HG02938 (cell line): ENCODE measurements at regions not wholly inside any gene's neighbourhood (a gene's known extent, or its start where the extent isn't known, plus 50 kb on each side); places are given as distances from the start of the nearest gene placed in this dataset.

Experiments used
- ATAC-seq: cut with Tn5 transposase; IDR thresholded peaks from one replicate; pipeline ENCODE4 v1.9.1; 2021; ENCODE audit warnings: mild to moderate bottlenecking, moderate library complexity; ENCODE audit not compliant: unreplicated experiment

DNA sequence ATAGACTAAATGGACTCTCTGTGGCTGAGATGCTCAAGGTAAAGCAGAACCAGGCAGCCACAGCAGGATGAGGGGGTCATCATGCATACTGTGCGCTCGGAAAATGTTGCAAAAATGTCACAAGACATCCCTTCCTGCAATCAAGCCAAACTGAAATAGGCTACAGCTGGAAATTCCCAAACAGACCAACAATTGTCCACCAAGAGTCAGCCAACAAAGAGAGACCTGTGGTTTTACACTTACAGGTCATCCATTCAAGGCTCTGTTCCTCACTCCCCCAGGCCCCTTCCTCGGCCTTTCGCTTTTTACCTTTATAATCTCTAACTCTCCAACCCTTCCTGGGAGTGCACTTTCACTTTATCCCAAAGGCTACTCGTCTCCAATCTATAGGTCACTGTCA lies 1066.9 kb downstream of the TSN start:
- no peak for ATAC-seq

DNA sequence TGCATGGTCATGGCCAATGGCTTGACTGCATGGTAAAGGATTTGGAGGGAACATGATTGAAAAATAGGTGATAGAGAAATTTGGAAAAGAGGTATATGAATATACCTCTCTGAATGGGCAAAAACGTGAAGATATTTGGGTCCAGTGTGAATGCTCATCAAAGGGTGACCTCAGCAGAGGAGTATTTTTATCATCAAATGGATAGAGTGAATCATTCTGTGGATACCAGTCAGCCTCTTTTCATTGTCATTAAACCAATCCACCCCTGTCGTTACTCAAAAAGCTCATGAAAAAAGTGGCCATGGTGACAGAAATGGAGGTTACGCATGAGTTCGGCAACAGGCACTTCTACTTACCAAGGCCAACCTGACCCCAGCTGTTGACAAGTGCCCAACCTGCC lies 1074.7 kb downstream of the TSN start:
- no peak for ATAC-seq

DNA sequence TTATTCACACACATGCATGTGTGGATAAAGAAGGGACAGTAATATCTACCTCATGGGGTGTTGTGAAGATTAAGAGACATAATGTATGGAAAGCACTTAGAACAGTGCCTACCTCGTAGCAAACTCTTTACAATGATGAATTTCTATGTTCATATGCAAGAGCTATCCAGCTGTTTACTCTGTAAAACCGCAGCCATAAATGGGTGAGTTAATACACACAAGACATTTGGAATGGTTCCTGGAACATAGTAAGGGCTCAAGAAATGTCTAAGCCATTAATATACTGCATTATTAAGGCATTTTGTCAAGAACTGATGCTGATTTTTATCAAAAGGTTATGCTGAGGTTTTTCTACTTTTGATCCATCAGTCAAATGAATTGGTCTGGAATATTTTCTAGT lies 1076.2 kb downstream of the TSN start:
- ATAC-seq, result no peak

DNA sequence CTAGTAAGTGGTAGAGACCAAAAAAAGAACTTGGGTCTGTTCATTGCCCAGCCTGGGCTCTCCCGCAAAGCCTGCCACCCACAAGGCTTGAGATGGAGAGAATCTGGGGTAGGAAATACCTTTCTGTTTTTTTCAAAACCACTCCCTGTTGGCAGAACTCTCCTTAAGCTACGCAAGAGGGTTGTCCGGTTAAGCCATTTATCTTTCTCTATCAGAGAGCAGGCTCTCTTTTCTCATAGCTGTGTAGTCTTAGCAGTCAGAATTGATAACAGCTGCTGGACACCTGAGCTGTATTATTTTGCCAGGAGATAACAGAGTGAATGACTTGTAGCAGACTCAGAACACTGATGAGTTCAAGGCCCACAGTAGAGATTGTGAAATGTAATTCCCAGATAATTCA lies 1088.1 kb downstream of the TSN start:
- no peak for ATAC-seq

DNA sequence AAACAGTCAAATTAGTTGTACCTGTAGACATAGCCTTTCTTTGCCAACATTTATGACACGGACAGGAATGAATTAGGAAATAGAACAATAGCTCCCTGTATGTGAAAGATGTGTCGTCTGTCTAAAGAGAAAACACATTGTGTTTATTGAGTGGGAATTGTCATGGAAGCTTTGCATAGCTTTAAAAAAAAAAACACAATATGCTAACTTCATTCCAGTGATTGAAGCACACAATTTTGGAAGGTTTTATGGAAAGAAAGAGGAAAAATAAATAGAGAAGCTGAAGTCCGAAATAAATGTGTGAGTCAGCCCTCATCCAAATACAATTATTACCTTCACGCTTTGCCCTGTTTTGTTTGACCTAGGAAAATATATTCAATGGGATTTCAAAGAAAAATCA lies 1095.7 kb downstream of the TSN start:
- ATAC-seq, result no peak

DNA sequence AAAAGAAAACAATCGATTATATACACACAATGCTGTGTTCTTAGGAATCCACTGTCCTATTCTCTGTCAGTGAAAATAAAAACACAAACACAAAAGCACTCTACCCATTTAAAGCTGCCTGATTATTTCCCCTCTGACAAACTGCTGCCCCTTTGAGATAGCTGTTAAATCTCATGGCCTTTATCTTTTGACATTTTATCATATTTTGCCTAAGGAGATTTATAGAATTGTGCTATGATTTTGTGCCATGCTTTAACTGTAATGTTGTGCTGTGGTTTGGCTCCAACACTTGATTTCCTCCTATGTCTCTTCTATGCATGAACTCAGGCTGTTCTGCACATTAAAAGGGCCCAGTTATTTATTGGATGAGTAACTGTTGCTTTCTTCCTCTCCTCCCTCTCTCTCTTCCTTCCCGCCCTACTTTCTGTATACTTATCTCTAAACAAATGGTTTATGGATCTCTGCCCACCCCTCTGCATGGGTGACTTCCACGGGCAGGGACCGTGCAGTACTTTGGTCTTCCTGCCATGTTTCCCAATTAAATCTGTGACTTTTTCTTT lies 1096.6 kb downstream of the TSN start:
- no peak for ATAC-seq

DNA sequence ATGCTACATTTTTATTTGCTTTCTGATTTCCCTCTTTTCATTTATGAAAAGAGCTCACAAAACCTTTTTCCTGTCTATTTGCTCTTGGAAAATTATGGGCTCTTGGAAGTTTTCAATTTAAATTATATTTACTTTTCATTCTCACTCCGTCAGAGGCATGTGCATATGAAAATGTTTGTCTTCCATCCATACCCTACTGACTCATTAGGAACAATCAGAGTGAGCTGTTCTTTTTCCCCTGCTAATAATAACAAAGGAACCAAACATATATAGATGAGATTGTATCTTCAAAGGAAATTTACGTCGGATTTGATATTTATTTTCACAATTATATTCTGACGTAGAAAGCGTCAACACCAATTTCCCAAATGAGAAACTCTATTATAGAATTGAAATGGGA lies 1101.2 kb downstream of the TSN start:
- ATAC-seq, result no peak

DNA sequence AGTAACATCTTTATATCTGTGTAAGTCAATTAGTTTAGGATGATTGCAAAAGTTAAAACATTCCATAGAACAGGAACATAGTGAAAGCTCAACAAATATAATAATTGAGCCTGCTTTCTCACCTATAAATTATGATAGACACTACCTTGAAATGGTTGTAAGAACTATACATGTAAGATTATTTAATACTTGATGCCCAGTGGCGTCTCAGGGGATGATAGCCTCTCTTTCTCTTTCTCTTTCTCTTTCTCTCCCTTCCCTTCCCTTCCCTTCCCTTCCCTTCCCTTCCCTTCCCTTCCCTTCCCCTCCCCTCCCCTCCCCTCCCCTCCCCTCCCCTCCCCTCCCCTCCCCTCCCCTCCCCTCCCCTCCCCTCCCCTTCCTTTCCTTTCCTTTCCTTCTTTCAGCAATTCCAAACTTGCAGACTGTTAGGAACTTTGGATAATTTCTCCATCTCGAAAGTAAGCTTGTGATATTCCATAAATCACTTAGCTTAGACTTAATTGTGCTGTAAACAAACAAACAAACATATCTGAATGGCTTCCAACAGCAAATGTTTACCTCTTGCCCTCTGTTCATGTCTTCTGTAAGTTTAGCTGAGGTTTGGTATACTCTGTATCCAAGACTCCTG lies 1102.7 kb downstream of the TSN start:
- ATAC-seq, result no peak

DNA sequence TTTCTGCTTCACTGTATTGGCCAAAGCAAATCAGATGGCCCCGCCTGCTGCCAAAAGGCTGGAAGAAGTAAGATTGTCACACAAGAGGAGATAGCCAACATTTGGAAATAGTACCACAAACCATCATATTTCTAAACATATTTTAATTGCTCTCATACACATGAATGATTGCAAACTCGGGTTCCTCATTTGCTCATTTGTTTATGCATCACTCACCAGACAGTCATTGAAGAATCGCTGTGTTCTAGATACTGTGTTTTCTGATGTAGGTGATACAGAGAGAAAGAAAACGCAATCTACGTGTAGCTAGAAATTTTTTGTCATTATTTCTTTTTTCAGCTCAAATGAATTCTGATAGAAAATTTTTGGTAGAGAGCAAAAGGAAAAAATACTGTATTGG lies 1103.4 kb downstream of the TSN start:
- no peak for ATAC-seq

DNA sequence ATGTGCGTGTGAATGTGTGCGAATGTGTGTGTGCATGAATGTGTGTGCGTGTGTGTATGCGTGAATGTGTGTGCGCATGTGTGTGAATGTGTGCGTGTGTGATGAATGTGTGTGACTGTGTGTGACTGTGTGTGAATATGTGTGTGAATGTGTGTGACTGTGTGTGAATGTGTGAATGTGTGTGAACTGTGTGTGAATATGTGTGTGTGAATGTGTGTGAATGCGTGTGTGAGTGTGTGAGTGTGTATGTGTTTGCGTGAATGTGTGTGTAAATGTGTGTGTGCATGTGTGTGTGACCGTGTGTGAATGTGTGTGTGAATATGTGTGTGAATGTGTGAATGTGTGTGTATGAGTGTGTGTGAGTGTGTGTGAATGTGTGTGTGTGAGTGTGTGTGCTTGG lies 1103.8 kb downstream of the TSN start:
- no peak for ATAC-seq

DNA sequence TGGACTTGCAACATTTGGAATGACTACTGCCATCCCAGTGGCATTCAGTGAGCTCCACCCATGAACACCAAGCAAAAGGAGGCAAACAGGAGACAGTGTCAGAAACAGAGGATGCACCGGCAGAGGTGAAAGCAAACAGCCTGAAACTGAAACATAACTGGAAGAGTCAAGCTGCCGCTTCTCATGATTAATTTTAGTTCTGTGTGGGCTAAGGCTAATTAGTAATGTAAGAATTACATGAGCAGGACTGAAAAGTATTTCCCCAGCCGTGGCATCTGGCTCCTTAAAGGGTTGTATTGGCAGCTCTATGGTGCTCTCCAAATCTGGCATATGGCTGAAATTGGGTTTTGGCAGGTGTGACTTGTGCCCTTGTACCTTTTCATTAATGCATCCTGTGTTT lies 1108.1 kb downstream of the TSN start:
- no peak for ATAC-seq

DNA sequence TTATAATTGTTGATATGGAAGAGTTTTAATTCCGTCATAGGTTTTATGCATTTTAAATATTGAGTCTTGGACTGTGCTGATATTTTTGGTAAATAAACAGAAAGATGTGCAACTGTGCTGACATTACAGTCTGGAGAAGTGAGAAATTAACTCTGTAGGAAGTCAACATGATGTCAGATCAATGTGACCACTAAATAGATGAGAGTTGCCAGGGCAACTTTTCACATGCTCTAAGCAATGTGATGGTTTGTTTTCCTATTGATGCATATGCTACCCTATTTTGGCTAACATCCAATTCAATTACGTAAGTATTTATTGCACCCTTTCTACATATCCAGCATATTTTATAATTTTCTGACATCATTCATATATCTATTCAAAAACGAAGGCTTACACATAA lies 1109.3 kb downstream of the TSN start:
- ATAC-seq, result no peak

DNA sequence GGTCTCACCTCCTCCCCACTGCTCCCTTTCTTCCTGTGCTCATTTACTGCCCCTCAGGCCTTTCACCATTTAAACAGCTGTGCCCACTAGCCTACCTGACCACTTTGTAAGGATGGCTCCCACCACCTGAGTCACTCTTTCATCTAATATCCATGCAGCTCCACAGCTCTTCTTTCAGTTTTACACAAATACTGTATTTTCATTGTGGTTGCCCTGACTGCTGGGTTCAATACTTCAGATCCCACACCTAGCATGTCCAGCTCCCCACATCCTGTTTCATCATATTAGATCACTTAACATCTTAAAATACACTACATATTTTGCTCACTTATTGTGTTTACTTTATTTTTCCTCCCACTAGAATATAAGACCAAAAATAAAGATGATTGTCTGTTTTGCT lies 1110.6 kb downstream of the TSN start:
- peak; percentile 48 for ATAC-seq

DNA sequence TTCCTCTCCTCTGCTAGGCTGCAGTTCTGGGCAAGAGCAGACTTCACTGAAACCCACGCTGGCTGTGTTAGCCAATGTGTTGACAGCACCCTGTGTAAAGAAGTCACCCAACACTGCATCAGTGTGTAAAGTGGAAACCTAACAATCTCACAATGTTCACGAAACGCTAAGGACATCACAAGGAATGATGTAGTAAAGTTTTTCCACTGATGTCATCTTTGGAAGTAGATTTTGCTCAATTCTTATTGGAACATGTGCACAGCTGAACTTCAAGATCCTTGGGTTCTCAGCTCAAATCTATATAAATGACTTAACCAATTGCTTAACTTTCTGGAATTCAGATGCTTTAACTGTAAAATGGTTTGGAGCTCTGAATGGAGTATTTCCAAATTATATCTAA lies 1112.5 kb downstream of the TSN start:
- no peak for ATAC-seq

DNA sequence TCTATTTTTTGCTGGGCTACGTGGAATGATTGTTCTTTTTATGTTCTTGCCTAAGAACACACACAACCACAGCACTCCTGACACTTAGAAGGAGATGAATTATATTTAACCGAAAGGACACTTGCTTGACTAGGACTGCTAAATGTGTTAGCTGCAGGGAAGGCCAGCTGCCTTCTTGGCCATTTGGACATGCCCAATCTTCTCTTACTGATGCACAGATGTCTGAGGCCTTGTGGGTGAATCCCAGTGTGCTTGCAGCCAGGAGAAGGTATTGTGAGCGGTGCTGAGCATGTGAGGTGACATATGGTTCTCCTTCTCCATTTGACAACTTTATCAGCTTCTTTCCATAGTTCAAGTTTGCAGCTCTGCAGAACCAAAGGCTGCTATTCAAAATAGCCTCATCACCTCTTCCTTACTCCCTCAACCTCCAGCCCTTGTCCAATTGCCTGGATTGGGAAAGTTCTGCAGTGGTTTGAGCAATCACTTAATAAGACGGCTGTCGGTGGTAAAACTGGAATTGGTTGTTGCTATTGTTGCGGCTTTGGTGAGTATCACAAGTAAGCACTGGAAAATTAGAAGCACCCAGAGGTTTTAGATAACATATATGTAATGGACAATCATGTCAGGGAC lies 1113.3 kb downstream of the TSN start:
- ATAC-seq, result no peak

DNA sequence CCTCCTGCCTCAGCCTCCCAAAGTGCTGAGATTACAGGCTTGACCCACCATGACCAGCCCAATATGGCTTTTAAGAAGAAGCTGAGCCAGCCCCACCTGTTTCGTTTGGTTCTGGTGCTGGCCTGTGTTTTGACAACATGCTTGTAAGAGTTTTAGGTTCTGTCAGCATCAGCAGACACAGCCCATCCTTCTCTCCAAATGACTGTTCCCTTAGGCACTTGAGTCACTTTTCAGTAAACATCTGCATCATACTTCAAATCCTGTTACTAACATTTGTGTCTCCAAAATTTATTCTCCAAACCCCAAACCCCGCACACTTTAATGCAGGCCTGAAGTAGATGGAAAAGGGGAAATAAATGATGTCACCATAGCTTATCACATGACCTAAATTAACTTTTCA lies 1118.5 kb downstream of the TSN start:
- no peak for ATAC-seq

DNA sequence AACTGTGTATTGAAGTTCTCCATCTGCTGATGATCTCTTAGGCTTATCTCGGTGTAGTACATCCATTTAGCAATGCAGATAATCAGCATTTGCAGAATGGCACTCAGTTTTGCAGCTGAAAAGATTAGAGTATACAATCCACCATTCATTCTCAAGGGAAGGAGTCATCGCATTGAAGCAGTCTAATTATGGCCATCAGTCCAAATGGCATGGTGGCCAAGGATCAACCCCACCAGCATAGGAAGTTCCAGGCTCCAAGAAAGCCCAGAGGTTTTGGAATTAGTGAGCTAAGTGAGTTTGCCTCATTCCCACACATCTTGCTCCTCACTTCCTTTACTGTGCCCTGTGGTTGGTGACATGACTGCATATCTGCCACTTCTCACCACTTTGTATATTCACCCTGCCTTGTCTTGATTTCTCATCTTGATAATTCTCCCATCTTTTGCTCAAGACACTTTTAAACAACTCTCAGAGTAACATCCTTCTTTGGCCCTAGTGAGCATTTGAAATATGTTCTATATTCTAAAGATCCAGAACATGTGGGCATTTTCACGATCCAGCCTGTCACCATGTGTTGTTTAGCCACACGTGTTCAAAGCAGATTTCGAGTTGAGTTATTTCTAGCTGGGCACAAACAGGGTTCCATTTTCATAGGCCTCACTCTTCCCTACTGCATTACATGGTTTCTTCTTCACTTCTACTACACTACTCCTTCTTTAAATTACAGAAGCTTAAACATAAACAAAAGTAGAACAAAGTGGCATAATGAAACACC lies 1119.8 kb downstream of the TSN start:
- no peak for ATAC-seq

DNA sequence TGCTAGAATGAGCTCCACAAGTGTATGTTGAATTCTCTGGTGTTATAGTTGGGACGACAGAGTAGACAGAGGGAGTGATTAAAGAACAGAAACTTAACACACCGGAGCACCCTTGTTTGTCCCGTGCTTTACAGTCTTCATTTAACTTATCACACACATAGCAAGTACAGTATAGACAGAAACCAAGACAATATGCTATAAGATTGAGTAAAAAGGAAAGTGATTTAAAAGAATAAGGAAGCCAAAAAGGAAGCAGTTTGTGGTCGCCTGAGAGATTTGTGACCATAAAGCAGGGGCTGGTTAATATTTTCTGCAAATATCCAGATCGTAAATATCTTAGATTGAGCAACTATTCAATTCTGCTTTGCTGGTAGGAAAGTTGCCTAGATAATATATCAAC lies 1128.4 kb downstream of the TSN start:
- no peak for ATAC-seq

DNA sequence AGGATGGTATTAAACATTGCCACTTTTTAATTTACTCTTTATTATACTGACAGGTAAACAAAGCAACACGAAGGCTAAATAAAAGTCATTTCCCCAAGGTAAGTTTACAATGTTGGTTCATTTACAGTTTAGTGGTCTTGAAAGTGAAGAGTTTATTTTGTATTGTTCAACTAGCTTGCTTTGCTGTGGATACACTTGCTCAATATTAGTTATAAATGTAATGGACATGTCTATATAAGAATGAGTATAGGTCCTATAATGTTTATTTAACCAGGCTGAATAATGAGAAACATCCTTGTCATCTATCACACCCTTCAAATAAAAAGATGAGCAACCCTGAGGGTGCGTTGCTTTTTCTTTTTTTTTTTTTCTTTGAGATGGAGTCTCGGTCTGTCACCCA lies 1129.4 kb downstream of the TSN start:
- ATAC-seq, result no peak

DNA sequence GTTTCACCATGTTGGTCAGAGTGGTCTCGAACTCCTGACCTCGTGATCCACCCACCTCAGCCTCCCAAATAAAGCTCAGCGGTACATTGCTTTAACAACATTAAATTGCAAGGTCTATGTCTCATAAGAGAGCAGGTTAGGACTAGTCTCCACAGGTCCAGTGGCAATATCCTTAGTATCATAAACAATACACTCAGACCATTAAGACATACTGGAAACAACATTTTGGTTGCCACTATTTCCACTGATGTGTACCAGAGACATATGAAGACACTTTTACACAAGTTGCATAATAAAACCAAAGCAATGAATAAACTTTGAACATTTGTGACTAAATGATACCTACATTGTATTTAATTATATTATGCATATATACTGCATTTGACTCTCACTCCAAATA lies 1130.0 kb downstream of the TSN start:
- no peak for ATAC-seq

DNA sequence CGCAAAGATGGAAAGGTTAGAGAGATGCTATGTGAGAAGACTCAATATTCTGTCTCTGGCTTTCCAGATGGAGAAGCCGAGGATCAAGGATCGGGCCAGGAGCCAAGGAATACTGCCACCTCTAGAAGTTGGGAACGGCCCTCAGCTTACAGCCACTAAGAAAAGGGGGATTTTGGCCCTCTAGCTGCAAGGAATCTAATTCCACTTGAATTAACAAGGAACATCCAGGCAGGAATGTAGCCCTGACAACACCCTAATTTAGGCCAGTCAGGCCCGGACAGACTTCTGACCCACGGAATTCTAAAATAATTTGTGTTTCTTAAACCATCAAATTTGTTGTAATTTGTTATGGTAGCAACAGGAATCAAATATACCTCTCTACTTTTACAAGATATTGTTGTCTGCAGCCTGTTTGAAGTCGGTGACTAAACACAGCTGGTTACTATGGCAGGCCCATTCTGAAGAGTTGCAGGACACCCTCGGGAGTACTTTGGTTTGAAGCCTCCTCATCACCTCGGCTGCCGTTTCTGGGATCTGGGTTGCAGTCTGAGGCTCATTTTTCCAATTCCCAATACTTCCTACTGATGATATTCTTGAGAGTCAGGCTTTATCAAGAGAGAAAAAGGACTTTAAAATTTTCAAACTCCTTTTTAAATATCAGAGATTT lies 1131.2 kb downstream of the TSN start:
- no peak for ATAC-seq

DNA sequence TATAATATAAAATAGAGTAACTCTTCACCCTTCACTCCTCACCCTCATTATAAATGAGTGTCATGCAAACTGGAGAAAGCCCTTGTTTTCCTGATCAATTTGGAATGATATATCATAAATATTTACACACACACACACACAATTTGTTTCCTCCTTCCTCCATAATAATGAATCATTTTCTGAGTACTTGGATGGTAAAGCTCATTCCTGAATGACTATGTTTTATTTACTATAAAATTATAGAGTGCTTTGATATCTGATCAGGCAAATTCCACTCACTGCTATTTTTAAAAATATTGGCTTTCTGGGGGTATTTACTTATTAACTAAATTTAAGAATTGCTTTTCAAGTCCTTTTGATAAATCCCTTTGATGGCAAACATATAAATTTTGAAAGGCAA lies 1125.5 kb upstream of the CNTNAP5 start:
- no peak for ATAC-seq
